Body of pancreas (tissue), 4 donors: ENCODE measurements at regions not wholly inside any gene's neighbourhood (a gene's known extent, or its start where the extent isn't known, plus 50 kb on each side); places are given as distances from the start of the nearest gene placed in this dataset.

ENCODE experiments used
- CTCF ChIP-seq, 7 experiments: fragments of 450-650 bp in 4 of 7; fragments of 200-600 bp in 3 of 7; sonication (generic) in 3 of 7; IDR thresholded peaks; one replicate each; pipeline ENCODE4 v1.5.1; 2016 to 2019; ENCODE audit warnings: antibody characterized with exemption in 7 of 7
- POLR2A ChIP-seq, 3 donors: fragments of 450-650 bp; IDR thresholded peaks; one replicate each; pipeline ENCODE4 v1.6.1; 2016; ENCODE audit warnings: antibody characterized with exemption in 3 of 3, mild to moderate bottlenecking in 2 of 3

GRCh38 chr9:90245661-90246060, 397.0 kb downstream of the DIRAS2 start:
- TF ChIP-seq CTCF (IDR thresholded peaks at IDR 0.05) (no peak), POLR2A (IDR thresholded peaks at IDR 0.05) (no peak)
